PFSK-1 (cell line): ENCODE measurements at regions not wholly inside any gene's neighbourhood (a gene's known extent, or its start where the extent isn't known, plus 50 kb on each side); places are given as distances from the start of the nearest gene placed in this dataset.

Source experiments
- POLR2AphosphoS5 ChIP-seq: IDR thresholded peaks from 2 replicates; pipeline ENCODE4 v1.6.1; 2012; ENCODE audit warnings: low read depth, mild to moderate bottlenecking, control low read depth, low read length, moderate library complexity
- SIN3A ChIP-seq: IDR thresholded peaks from 2 replicates; pipeline ENCODE4 v1.6.1; 2012; ENCODE audit warnings: mild to moderate bottlenecking, low read length, moderate library complexity, borderline replicate concordance; ENCODE audit not compliant: insufficient read depth
- TAF1 ChIP-seq: IDR thresholded peaks from 2 replicates; pipeline ENCODE4 v1.6.1; 2012; ENCODE audit warnings: low read length, control low read depth, borderline replicate concordance; ENCODE audit not compliant: insufficient read depth

DNA sequence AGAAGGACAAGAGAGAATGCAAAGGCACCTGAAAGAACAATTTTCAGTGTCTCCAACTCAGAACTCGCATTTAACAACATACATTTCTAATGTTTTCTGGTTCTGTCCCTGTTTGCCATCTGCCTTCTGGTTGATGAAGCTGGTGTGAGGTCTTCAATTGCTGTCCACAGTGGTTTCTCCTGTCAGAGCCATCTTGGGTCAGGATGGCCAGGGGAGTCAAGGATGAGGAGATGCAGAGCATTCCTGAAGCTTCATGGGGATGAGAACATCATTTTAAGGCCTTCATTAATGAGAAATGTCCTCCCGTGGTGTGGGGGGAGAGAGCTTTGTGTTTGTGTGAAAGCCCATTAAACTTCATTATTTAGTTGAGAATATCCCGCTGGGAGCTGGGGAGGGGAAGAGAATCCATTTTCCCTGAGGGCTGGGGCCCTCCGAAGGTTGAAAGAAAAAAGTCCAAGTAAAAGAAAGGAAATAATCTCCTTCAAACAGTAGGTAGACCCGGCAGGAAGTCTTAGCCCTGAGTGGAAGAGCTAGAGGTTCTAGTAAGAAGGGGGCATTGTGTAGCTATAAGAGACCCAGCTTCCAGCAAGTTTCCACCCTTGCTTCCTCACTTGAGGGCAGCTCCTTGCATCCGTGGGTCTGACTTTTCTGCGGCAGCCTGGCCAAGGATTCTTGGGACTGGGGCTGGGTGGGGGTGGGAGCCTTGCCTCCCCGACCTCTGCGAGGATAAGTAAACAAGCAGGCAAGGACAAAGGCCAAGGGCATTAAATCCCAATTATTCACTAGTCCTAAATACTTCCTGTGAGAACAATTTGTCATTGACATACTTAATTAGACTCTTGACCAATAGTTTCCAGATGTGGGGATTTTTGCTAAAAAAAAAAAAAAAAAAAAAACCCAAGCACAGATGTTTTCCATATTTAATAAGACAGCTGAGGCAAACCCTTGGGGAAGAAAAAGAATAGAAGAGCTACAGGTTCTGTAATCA lies 119.2 kb downstream of the MSX2 start:
- no peak for TF ChIP-seq TAF1
- TF ChIP-seq POLR2AphosphoS5, result no peak
- no peak for TF ChIP-seq SIN3A
